ENCODE measurements at regions not wholly inside any gene's neighbourhood (a gene's known extent, or its start where the extent isn't known, plus 50 kb on each side); places are given as distances from the start of the nearest gene placed in this dataset.

DNA sequence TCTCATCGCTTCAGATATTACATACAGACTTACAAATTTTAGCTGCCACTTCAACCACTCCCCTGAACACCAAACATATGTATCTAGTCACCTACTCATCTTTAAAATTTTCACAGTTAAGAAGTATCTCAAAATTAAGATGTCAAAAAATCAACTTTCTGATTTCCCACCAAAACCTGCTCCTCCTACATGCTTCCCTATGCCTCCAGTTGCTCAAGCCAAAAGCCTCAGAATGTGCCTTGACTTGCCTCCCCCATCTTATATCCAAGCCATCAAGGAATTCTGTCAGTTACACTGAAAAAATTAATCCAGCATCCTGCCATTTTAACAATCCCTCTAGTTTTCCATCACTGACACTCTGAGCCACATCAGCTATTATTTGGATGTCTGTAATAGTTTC lies 85.0 kb downstream of the SPRY2 start:
- DNase-seq (ENCODE audit: extremely low spot score): no peak
- ChIA-PET CTCF (interaction anchor here (1.1 kb wide), 1 partner anchor 86 kb away, joined by 3 read pairs; no protein-coding TSS in a partner anchor), POLR2A (no interaction called here)
- TF ChIP-seq ARNT (IDR thresholded peaks at IDR 0.05) (no peak), L3MBTL2 (conservative IDR thresholded peaks at IDR 0.05) (no peak), SUZ12 (IDR thresholded peaks at IDR 0.05) (no peak)
- TF ChIP-seq, protein P1, sequence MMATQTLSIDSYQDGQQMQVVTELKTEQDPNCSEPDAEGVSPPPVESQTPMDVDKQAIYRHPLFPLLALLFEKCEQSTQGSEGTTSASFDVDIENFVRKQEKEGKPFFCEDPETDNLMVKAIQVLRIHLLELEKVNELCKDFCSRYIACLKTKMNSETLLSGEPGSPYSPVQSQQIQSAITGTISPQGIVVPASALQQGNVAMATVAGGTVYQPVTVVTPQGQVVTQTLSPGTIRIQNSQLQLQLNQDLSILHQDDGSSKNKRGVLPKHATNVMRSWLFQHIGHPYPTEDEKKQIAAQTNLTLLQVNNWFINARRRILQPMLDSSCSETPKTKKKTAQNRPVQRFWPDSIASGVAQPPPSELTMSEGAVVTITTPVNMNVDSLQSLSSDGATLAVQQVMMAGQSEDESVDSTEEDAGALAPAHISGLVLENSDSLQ (IDR thresholded peaks at IDR 0.05): no peak

DNA sequence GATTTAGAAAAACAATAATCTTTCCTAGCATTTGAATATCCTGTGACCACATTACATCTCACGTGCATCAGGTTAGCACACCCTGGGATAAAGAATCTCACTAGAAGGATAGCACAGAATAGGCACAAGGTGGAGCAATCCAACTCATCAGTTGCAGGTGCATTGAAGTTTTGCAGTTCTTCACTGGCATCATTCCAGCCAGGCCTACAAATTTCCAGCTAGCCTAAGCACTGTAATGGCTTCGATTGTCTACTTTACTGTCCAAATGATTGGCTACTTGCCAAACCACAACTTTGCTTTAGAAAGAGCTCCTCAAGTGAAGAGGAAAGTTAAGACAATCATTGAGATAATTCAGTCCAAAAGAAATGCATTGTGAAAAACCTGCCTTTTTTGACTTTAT lies 89.5 kb downstream of the SPRY2 start:
- POLR2A ChIA-PET: no interaction called here

DNA sequence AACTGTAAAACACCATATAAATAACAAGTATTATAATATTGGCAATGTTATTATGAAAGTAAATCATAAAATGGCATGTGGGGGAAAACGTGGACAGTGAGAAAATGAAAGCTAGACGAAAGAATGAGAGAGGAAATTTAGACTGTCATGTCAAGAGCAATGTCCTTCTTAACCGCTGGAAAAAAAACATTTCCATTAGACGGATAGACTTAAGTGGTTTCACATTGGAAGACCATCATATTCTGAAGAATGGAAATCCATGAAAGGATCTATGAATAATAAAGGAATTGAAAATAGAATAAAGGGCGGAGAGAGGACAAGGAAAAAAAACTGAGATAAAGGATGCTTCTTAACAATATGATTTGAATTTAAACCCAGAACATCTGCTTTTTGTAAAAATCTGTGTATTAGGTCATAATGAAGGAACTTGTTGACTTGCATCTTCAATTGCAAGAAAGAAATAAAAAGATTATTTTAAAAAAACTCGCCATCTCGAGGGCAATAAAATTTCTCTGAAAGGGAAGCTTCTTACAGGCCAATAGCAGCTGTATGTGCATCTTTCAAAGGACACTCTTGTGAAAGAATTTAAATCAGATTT lies 90.6 kb downstream of the SPRY2 start:
- ChIA-PET CTCF (interaction anchor here (1.8 kb wide), 1 partner anchor 89 kb away, joined by 4 read pairs; no protein-coding TSS in a partner anchor), POLR2A (interaction anchor here (0.9 kb wide), 1 partner anchor 91 kb away, joined by 3 read pairs; the partner anchor contains the start of gene SPRY2)
- no peak for TF ChIP-seq ZNF384 (IDR thresholded peaks at IDR 0.05)
- no peak for TF ChIP-seq NFRKB (IDR thresholded peaks at IDR 0.05)
- TF ChIP-seq, protein P1 (IDR thresholded peaks at IDR 0.05): peak; percentile 72; the same call in 1 of the 2 replicates
- DNase-seq (ENCODE audit: extremely low spot score): no peak

More for the DNA sequence above, 89.5 kb downstream of the SPRY2 start:
- DNase-seq (ENCODE audit: extremely low spot score): peak; percentile 45
- TF ChIP-seq NFRKB (IDR thresholded peaks at IDR 0.05): no peak
- TF ChIP-seq, protein P1 (IDR thresholded peaks at IDR 0.05): no peak
- no peak for TF ChIP-seq ELF4 (IDR thresholded peaks at IDR 0.05)
- TF ChIP-seq CTBP1 (IDR thresholded peaks at IDR 0.05; ENCODE audit: borderline replicate concordance): no peak
- no peak for TF ChIP-seq FOXM1 (IDR thresholded peaks at IDR 0.05; ENCODE audit: borderline replicate concordance)
- TF ChIP-seq ZNF384 (IDR thresholded peaks at IDR 0.05): no peak
- CTCF ChIA-PET: interaction anchor here (0.6 kb wide), 1 partner anchor 62 kb away, joined by 3 read pairs; no protein-coding TSS in a partner anchor

DNA sequence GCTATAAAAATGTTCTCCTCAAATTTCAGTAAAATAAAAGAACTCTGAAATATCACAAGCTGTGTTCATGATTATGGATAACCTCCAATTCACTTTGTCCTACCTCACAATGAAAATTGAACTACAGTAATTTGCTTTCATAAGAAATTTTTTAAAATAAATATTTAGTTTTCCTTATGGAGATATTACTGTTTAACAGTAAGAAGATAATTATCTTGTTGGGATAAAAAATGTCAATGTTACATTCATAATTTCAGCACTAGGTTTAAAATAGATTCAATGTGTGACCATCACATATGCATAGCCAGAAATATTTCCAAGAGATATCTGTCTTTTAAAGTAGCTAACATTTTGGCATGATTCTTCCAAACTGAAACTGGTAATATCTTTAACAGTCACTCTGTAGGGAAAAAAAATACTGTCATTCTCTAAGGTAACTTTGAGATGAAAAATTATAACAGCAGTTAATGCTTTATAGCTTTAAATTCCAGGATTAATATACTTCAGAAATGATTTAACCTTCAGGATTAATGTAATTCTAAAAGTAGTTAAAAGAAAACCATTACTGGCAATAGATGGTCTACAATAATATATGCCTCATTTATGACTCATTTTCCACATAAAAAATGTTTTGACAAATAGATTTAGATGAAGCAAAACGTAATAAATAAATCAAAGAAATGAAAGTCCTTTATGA lies 91.3 kb downstream of the SPRY2 start:
- DNase-seq (ENCODE audit: extremely low spot score): no peak
- no peak for TF ChIP-seq FOXM1 (IDR thresholded peaks at IDR 0.05; ENCODE audit: borderline replicate concordance)
- TF ChIP-seq, protein P1 (IDR thresholded peaks at IDR 0.05): no peak; the same call in 1 of the 2 replicates
- TF ChIP-seq ZNF384 (IDR thresholded peaks at IDR 0.05): no peak
- no peak for TF ChIP-seq SUZ12 (IDR thresholded peaks at IDR 0.05)
- no peak for TF ChIP-seq NFRKB (IDR thresholded peaks at IDR 0.05)
- no peak for TF ChIP-seq L3MBTL2 (conservative IDR thresholded peaks at IDR 0.05)
- TF ChIP-seq BHLHE40 (IDR thresholded peaks at IDR 0.05; ENCODE audit: borderline replicate concordance): no peak
- no peak for TF ChIP-seq FOXA1 (IDR thresholded peaks at IDR 0.05)
- no peak for TF ChIP-seq HDGF (IDR thresholded peaks at IDR 0.05; ENCODE audit: borderline replicate concordance)
- TF ChIP-seq ELF4 (IDR thresholded peaks at IDR 0.05): no peak
- TF ChIP-seq ARNT (IDR thresholded peaks at IDR 0.05): no peak
- TF ChIP-seq LEF1 (IDR thresholded peaks at IDR 0.05; ENCODE audit: borderline replicate concordance): no peak
- no peak for TF ChIP-seq SP1 (IDR thresholded peaks at IDR 0.05)
- TF ChIP-seq CTBP1 (IDR thresholded peaks at IDR 0.05; ENCODE audit: borderline replicate concordance): no peak
- CTCF ChIA-PET: interaction anchor here (0.6 to 1.8 kb wide), 2 partner anchors 90 to 1627 kb away, joined by 4 read pairs; no protein-coding TSS in a partner anchor
- POLR2A ChIA-PET: interaction anchor here (0.9 kb wide), 1 partner anchor 91 kb away, joined by 3 read pairs; the partner anchor contains the start of gene SPRY2

DNA sequence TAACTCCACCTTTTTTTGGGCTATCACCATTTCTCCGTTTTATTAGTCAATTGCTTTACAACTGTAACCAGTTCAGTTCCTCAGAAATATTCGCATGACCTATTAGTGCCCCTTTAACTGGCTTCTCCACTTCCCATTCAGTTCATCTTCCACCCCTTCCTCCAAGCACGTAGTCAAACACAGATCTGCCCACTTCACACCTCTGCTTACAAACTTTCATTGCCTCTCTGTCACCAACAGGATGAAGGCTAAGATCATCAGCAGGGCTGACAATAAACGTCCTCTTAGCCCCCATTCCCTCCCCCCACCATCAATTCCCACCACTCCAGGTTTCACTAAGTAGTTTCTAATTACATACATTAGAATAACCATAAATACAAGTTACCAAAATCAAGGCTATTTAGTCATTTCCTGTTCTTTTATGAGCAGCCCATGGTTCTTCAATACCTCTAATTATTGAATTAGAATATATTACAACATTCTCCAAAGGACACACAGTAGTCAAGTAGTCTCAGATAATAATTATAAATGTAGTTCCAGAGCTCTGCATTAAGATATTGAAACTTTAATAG lies 95.7 kb downstream of the SPRY2 start:
- ChIA-PET POLR2A (no interaction called here), CTCF (no interaction called here)
- no peak for TF ChIP-seq ELF4 (IDR thresholded peaks at IDR 0.05)
- TF ChIP-seq BHLHE40 (IDR thresholded peaks at IDR 0.05; ENCODE audit: borderline replicate concordance): no peak
- no peak for TF ChIP-seq FOXK2 (IDR thresholded peaks at IDR 0.05)
- TF ChIP-seq L3MBTL2 (conservative IDR thresholded peaks at IDR 0.05): no peak
- TF ChIP-seq ARNT (IDR thresholded peaks at IDR 0.05): no peak
- TF ChIP-seq ZNF384 (IDR thresholded peaks at IDR 0.05): no peak
- TF ChIP-seq CTBP1 (IDR thresholded peaks at IDR 0.05; ENCODE audit: borderline replicate concordance): no peak
- TF ChIP-seq SUZ12 (IDR thresholded peaks at IDR 0.05): no peak
- no peak for TF ChIP-seq TARDBP (IDR thresholded peaks at IDR 0.05)
- DNase-seq (ENCODE audit: extremely low spot score): no peak

DNA sequence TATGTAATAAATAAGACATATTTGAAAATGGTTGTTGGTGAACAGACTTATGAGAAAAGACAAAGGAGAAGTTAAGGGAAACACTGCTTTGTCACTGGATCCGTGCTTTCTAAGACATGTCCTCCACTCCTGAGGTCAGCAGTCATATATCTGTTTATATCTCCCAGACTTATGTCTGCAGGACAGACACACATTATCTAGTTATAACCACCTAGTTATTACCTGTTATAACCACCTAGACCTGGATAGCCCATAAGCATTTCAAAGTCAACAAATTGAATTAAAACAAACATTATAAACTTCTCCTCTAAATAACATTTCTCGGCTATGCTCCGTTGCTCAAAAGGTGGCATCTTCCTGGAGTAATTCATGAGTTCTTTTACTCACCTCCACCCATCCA lies 96.4 kb downstream of the SPRY2 start:
- ChIA-PET POLR2A (no interaction called here), CTCF (no interaction called here)
- DNase-seq (ENCODE audit: extremely low spot score): no peak
- TF ChIP-seq, protein P1 (IDR thresholded peaks at IDR 0.05): no peak
- TF ChIP-seq CTBP1 (IDR thresholded peaks at IDR 0.05; ENCODE audit: borderline replicate concordance) (no peak), HDGF (IDR thresholded peaks at IDR 0.05; ENCODE audit: borderline replicate concordance) (no peak), FOXA1 (IDR thresholded peaks at IDR 0.05) (no peak), NFRKB (IDR thresholded peaks at IDR 0.05) (no peak), LEF1 (IDR thresholded peaks at IDR 0.05; ENCODE audit: borderline replicate concordance) (no peak), FOXK2 (IDR thresholded peaks at IDR 0.05) (no peak), FOXM1 (IDR thresholded peaks at IDR 0.05; ENCODE audit: borderline replicate concordance) (no peak), BHLHE40 (IDR thresholded peaks at IDR 0.05; ENCODE audit: borderline replicate concordance) (no peak), SP1 (IDR thresholded peaks at IDR 0.05) (no peak), L3MBTL2 (conservative IDR thresholded peaks at IDR 0.05) (no peak)
